NCI-H1694 (cell line): ENCODE measurements at regions not wholly inside any gene's neighbourhood (a gene's known extent, or its start where the extent isn't known, plus 50 kb on each side); places are given as distances from the start of the nearest gene placed in this dataset.
A peak's percentile ranks its signal among the peaks of the same experiment; 100 is the strongest.

Source experiments
- DNase-seq: peaks from one replicate; lab custom pipeline; 2025; lab: John Stamatoyannopoulos, UW

DNA sequence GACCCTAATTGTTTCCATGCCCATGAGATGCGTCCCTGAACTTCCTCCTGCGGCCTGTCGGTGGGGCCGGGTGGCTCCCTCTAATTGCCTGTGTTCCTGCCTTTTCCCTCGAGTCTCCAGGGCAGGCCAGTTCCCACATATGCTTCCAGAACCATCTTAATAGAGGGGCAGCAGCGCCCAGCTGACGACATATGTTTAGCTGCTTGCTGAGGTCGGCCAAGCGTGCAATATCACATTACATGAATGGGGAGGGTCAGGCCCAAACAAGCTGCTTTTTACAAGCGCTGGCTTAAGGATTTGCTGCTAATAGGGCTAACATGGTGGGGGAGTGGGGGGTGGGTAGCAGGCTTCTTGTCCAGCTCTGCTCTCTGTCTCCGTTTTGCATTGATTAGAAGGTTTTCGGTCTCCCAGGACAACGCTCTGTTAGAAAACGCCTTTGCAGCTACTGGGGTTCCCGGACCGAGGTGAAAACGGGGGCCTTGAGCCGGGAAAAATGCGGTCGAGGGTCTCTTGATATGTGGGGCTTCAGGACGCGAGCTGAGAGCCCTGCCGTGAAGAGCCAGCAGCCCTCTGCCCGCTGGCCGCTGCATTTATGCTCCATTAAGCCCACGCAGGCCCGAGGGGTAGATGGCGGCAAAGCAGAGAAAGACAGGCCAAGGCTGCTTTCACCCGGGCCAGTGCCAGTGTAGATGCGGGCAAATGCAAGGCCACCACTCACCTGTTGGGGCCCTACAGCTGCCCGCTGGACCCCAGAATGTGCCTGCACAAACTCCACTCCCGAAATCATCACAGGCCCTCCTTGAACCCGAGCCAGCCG, 308.5 kb downstream of the BMP7 start:
- DNase-seq: peak; percentile 4

DNA sequence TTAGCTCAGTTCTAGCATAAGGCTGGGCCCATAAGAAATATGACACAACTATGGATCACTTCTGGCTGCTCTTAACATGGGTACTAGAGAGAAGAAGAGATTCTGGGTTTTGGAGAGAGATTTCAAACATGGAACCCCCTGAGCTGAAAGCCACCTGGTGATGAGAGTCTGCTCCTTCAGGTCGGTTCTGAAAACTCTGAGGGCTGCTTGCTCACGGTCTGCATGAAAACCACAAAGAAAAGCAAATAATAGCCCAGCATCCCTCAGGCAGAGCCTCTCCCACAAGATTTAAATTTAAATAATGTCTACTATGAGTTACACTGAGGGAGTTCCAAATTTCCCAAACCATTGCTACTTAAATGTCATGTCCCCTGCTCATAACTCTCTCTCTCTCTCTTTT, 301.5 kb downstream of the BMP7 start:
- DNase-seq: no peak

DNA sequence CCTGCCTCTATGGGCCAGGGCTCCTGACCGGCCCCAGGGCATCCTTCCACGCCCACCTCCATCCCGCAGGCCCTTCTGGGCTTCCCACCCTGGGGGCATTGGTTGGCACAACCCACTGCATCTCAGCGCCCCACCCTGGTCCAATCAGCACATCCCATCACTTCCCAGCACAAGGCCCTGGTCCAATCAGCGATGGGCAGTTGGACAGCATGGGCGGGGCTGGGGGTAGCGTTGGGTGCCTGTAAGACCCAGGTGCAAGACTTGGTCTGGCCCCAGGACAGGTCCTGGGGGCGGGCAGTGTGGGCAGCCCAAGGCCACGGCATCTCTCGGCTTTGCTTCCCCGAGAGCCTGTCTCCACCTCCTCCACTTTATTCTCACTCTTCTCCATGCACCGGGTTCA, 298.5 kb downstream of the BMP7 start:
- no peak for DNase-seq

DNA sequence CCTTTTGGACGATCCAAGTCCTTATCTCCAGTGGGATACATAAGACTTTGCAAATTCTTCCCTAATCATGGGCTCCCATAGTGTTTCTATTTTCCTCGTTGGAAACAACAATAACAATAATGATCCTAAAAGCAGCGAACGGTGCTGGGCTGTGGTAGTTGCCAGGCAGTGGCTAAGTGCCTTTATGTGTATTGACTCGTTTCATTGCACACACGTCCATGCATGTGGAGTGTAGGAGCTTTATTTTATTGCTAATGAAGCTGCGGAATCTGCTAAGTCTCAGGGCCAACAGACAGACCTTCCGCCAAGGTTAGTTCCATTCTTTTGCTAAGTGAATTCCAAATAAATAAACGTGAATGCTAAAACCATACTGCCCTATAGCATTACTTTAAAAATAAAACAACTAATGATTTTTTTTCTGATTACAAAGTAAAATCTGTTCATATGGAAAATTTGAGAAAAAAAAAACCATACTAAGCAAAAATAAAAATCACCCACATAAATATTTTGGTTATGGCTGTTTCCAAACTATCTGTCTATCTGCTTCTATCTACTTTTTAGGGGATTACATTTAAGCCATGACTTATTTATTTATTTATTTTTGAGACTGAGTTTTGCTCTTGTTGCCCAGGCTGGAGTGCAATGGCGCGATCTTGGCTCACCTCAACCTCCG, 297.9 kb downstream of the BMP7 start:
- no peak for DNase-seq

DNA sequence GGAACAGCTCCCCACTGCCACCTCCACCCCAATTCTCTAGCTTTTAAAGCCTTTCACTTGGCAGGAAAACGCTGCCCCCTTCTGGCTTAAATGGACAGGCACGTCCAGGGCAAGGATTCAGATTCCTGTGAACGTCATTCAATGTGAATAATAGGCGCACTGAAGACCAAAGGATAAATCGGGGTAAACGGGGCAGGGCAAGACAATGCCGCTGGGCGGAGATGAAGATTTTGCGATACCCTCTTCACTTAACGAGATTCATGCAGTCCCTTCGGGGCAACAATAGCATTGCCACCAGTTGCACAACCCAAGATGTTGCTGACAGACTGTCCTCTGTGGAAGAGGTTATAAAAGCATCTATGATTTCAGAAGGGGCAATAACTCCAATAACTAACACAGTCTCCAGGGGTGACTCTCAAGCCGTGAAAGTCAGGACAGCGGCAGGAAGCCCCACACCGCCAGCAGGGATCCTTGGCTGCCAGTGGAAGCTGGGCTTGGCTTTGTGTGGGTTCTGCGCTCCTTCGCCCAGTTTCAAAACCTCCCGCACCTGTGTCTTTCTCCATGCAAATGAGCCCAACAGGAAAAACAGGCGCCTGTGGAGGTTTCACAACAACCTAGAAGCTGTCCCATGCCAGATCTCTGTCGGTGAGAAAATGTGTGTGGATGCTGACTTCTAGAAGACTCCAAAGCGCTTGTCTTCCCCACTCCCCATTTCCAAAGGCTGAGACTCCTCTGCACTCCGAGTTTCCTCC, 291.8 kb downstream of the BMP7 start:
- DNase-seq: no peak

DNA sequence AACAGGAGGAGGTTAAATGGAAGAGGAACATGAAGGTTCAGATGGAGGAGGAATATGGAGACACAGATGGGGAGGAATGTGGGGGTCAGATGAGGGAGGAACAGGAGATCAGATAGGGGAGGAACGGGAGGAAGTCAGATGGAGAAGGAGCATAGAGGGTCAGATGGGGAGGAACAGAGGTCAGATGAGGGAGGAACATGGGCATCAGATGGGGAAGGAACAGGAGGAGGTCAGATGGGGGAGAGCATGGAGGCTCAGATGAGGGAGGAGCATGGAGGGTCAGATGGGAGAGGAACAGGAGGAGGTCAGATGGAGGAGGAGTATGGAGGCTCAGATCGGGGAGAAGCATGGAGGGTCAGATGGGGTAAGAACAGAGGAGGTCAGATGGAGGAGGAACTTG, 290.6 kb downstream of the BMP7 start:
- no peak for DNase-seq

DNA sequence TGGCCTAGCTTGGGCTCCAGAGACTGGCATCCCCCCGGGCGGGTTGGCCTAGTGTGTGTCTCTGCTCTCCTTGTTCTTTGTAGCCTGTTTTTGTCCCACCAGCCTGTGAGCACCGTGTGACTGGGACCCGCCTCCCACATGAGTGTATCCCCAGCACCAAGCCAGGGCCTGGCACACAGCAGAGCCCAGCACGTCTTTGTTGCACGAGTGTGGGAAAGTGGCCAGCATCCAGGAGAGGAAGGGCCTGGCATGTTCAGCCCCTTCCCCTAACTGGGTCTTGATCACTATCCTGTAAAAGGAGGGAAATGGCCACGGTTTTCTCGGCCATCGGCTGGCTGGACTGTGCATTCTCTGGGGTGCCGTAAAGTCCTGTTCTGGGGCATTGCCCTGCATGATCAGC, 290.1 kb downstream of the BMP7 start:
- no peak for DNase-seq

DNA sequence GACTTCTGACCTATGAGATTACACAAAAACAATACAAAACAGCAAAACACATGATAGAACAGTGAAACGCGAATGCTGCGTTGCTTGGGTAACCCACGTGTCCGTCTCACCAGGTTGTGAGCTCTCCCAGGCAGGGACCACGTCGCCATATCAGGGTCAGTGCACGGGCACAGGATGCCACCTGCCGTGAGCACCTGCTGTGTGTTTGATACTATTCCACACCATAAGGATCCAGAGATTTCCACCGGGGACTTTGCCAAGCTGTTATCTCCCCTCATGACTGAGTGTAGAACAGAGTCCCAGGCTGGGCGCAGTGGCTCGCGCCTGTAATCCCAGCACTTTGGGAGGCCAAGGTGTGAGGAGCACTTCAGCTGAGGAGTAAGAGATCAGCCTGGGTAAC, 288.0 kb downstream of the BMP7 start:
- no peak for DNase-seq

DNA sequence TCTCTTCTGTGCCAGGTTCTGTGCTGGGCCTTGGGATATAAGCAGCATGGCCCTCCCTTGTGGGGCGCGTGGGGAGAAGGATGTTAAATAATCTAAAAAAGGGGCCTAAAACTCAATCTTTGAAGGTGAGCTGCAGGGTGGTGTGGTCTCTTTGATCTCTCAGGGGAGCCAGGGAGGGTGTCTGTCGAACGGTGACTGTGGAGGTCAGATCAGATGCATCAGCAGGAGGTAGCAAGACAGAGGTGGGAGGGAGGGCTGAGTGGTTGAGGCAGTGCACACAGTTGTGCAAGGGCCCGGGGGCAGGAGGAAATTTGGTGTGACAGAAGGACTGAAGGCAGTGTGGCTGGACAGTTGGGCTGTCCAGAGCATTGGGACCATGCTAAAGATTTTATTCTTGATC, 287.3 kb downstream of the BMP7 start:
- DNase-seq: no peak

DNA sequence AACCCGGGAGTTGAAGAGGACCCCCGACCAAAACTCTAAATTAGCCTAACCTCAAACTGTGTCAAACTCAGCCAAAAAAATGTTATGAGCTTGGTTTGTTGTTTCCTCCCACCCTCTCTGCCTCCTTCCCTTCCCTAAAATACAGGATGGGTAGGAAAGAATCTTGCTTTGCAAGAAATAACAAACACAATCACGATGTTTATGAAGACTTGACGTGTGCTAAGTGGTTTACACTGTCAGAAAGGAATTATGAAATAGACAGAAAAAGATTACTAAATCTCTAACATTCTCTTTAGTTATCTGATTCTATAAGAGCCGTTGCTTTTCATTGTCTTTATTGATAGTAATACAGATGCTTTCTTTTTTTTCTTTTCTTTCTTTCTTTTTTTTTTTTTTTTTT, 285.1 kb downstream of the BMP7 start:
- DNase-seq: no peak

DNA sequence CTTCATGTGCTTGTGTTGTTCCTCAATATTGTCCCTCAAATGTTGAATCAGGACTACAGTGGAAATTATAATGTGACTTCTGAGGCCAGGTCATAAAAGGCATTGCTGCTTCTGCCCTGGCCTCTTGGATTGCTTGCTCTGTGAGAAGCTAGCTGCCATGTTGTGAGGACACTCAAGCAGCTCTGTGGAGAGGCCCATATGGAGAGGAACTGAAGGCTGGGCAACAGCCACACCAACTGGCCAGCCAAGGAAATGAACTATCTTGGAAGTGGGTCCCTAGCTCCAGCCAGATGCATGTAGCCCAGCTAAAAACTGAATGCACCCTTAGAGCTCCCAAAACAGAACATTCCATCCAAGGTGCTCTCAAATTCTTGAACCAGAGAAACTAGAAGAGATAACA, 282.6 kb downstream of the BMP7 start:
- DNase-seq: no peak

DNA sequence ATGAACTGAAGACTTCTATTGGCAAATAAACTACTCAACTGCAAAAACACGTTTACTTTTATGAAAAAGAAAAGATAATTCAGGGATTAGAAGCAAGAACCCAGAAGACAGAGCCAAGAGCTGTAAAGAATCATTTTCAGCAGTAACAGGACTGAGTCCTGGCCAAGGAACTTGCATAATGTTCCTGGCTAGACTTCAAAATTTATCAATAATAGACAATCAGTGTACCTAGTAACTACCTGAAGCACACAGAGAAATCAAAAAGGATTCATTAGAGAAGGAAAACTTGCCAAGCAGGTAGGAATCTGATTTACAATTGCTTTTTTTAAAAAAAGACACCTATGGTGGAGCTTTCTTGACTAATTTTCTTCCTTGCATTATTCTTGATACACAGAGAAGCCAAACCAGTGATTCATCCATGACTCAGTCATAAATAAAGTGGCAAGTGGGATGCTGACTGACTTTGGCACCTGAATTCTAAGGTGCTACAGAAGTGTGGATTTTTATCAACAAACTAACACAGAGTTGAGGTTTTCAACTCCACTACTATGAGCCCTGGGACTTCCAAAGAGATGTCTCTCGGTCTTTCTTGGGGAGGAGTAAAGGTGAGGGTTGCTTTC, 281.3 kb downstream of the BMP7 start:
- DNase-seq: no peak

DNA sequence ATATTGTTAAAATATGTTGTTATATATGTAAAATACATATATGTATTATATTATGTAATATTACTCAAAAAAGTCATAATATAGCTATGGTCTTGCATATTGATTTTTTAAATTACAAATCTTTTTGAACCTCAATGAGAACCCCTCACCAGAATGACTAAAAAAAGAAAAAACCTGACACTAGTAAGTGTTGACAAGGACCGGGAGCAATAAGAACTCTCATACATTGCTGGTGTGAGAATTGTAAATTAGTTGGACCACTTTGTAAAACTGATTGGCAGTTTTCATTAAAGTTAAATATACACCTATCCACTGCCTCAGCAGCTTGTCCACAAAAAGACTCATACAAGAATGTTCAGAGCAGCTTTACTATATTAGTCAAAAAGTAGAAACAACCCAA, 280.0 kb downstream of the BMP7 start:
- DNase-seq: no peak

DNA sequence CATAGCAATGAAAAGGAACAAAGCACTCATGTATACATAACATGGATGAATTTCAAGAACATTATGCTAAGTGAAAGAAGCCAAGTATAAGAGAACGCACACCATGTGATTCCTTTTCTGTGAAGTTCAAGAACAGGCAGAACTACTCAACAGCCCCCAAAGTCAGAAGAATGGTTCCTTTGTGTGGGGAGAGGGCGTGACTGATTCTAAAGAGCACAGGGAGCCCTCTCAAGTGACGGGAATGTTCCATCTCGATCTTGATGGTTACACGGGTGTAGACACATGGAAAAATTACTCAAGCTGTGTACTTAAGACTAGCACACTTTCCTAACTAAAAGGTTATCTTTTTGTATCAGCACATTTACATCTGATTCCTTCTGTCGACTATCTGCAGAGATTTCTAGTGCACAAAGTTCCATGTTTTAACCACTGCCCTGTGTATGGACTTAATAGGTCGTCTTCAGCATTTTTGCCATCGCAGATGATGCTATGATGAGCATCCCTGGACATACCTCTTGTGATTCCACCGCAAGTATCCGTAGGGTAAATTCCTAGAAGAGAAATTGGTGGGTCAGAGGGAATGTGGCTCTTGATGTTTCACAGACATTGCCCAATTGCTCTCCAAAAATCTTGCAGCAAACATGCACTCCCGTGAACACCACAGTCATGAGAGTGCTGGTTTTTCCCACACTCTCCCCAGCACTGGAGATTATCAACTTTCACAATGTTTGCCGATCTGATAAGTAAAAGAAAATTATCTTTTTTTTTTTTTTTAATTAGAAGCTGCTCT, 279.3 kb downstream of the BMP7 start:
- DNase-seq: no peak

DNA sequence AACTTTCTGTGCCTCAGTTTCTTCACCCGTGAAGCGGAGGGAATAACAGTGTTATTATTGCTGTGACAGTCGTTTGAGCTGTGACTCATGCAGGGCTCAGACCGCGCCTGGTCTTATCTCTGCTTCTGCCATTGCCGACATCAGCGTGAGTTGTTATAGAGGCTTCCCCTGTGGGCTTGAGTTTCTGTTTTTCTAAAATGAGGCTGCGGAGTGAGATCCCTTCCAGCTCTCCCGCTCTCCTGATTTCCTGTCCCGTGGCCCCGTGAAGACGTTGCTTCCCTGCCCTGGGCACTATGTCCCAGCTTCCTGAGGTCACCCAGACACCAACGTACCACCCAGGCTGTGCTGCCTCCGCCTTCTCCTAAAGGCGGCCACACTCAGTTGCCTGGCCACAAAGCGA, 278.5 kb downstream of the BMP7 start:
- no peak for DNase-seq

DNA sequence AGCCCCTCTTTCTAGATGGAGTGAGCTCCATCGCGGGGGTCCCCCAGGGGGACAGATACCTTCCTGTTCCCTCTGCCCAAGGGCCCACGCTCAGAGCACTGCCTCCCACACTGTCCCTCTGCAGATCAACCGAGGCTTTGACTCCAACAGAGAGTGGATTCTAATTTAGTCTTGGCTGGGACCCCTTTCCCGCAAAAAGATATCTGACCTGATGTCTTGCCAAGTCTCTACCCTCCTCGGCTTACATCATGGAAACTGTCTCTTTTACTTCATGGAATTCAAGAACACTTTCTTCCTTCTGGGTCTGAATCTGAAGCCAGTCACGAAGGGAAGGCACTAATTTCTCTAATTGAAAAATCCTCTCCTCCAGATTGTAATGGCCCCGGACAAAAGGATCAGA, 278.0 kb downstream of the BMP7 start:
- no peak for DNase-seq

DNA sequence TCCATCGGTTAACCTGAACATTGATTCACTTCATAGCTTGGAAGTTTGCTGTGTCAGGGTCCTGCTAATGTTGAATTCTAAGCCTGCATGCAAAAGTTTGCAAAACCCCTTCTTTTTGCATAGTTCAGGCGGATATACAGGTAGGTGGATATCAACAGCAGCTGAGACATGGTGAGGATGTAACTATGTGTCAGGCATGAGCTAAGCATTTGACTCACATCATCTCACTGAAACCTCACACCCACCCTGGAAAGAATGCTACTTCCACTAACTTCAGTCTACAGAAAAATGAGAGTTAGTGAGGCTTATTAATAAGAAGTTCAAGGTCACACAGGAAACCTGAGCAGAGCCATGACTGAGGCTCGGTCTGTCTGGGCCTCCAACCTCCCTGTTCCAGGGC, 276.9 kb downstream of the BMP7 start:
- DNase-seq: no peak

DNA sequence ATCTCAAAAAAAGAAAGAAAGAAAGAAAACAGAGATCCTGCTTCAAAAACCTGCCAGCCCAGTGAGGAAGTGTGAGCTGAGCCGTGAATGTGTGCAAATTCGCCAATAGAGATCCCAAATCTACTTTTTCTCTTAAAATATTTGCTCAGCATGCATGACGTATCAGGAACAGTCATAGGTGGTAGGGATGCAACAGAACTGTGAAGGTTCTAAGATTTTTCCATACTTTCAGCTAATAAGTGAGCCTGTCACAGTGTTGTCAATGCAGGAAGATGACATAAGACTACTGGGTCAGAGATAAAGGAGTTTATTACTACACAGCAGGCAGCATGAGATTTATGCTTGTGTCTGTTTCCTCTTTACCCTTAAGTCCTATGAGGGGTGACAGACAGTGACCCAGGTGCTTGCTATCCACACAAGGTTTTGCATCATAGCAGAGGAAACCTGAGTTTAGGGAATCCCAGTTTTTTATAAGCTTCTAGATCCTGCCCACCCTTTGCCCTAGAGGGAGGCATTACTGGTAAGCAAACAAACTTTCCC, 273.4 kb downstream of the BMP7 start:
- no peak for DNase-seq

DNA sequence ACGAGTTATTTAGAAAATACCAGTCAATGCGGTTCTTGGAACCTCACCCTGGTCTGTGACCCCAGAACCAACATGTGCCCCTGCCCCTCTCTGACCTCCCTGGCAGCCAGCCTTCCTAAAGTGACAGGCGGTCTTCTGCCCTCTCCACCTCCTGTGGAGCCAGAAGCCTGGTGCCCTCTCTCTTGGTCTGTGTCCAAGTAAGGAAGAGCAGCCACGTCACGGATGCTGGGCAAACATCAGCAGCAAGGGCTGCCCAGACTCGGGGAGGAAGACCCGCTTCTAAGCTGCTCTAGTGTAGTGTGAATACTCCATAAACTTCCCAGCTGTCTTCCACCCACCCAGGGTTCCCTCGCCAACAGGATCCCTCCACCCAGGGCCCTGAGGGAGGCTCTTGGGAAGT, 272.4 kb downstream of the BMP7 start:
- no peak for DNase-seq

DNA sequence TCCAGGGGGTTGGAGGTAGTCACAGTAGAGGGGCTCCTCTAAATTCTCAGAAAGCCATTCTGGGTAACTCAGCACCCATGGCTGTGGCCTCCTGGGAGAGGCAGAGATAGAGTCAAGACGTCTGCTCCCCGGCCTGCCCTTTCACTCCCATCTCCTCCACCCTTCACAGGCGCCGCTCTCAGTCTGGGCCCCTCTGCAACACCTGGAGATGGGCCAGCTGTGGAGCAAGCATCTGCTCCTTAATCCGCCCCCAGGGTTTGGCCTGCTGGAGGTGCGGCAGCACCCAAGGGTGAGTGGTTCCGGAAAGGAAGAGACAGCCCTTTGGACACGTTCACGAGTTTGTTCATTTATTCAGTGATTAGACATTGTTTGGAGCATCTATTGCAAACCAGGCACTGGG, 271.3 kb downstream of the BMP7 start:
- no peak for DNase-seq

DNA sequence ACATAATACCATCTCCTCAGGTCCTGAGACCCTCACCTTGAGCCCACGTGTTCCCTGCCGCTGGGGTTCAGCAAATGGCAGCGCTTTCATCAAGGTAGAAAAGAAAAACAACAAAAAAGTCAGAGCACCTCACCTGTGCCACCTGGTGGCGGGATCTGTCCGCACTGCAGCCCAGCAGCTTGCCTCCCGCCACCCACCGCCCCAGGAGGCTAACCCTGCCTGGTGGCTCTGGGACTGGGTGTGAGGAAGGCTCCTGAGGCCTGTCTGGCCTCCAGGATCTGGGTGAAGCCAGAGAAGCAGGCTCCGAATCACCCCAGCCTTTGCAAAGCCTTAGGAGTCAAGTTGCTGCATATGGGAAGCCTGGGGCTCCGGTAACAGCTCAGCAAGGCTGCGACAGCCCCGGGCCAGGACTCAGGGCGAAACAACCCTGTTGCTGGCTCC, 270.8 kb downstream of the BMP7 start:
- no peak for DNase-seq

DNA sequence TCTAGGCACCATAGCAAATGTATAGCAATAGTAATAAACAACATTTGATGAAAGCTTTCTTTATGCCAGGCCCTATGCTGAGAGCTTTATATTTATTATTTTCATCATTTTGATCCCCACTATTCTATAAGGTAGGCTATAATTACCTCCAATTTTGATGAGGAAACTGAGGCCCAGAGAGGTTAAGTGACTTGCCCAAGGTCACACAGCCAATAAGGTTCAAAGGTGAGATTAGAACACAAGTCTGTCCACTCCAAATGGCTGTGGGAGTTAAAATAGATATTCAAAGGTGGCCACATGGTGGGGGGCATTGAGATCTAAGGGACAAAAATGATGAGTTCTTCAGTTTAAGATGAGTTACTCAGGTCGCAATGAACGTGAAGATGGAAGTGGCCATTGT, 269.9 kb downstream of the BMP7 start:
- no peak for DNase-seq
